Choroid plexus epithelial cell (primary cell): ENCODE measurements at regions not wholly inside any gene's neighbourhood (a gene's known extent, or its start where the extent isn't known, plus 50 kb on each side); places are given as distances from the start of the nearest gene placed in this dataset.

ENCODE experiments used
- DNase-seq: peaks from one replicate; pipeline ENCODE4 v3.0.0-alpha.2; 2010; ENCODE audit warnings: low read depth
- H3K4me3 ChIP-seq: 2 replicates; pipeline ENCODE4 v1.5.1; 2011; ENCODE audit warnings: low read depth, mild to moderate bottlenecking, control low read depth, low read length, moderate library complexity
- TF ChIP-seq, protein P1 (sequence below): conservative IDR thresholded peaks from 2 replicates; pipeline ENCODE4 v1.5.1; 2011; ENCODE audit warnings: low read depth, mild to moderate bottlenecking, control low read depth, inconsistent platforms, low read length, moderate library complexity

DNA sequence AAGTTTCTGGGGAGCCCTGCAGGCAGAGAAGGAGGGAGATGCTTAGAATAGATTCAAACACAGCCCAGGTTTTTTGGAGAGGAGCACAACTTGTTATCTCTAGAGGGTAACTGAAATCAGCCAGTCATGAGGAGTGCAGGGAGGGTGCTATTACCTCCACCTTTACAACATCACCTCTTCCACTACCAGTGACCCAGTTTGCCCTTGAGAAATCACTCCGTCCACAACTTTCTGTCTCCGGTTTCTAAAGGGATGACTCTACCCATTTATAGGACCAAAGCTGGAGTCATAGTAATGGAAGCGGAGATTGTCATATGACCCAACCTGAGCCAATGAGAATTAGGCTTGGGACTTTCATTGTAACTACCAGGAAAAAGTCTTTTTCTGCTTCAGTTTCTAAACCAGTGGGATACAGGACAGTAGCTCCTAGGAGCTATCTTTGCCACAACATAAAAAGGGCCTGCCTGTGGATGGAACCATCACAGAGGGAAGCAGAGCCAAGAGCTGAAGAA is 131.2 kb upstream of the SERPIND1 start:
- TF ChIP-seq, protein P1, sequence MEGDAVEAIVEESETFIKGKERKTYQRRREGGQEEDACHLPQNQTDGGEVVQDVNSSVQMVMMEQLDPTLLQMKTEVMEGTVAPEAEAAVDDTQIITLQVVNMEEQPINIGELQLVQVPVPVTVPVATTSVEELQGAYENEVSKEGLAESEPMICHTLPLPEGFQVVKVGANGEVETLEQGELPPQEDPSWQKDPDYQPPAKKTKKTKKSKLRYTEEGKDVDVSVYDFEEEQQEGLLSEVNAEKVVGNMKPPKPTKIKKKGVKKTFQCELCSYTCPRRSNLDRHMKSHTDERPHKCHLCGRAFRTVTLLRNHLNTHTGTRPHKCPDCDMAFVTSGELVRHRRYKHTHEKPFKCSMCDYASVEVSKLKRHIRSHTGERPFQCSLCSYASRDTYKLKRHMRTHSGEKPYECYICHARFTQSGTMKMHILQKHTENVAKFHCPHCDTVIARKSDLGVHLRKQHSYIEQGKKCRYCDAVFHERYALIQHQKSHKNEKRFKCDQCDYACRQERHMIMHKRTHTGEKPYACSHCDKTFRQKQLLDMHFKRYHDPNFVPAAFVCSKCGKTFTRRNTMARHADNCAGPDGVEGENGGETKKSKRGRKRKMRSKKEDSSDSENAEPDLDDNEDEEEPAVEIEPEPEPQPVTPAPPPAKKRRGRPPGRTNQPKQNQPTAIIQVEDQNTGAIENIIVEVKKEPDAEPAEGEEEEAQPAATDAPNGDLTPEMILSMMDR: no peak
- no peak for DNase-seq

DNA sequence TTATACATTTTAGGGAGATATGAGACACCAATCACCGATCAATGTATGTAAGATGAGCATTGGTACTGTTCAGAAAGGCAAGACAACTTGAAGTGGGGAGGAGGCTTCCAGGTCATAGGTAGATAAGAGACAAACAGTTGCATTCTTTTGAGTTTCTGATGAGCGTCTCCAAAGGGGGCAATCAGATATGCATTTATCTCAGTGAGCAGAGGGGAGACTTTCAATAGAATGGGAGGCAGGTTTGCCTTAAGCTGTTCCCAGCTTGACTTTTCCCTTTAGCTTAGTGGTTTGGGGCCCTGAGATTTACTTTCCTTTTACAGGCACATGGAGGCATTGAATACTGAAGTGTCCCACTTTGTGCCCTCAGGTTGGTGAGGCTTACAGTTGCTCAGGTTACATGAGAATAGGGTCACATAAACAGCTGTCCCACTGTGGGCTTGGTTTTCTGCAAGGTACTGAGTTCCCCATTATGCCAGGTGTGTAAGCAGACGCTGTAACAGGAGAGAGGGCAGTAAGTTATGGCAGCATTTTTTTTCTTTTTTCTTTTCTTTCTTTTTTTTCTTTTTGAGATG is 129.8 kb upstream of the SERPIND1 start:
- DNase-seq: no peak
- no peak overlapping the region for H3K4me3 ChIP-seq
- TF ChIP-seq, protein P1: no peak

More for the DNA sequence above, 131.2 kb upstream of the SERPIND1 start:
- H3K4me3 ChIP-seq: no peak overlapping the region

DNA sequence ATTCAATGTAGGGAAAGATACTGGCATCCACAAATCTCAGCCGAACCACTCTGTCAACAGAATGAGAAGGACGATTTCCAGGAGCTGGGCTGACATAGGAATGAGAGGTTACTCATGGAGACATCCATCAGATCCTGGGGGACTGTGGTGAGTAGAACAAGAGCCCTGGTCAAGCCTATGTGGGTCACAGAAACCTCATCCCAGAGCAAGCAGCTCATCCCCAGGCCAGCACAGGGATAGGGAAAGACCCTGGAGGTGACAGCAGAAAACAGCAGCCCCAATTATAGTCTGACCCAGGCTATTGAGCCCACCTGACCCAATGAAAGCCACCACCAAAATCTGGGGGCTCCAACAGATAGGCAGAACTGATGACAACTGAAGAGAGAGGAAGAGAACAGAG is 128.0 kb upstream of the SERPIND1 start:
- no peak overlapping the region for H3K4me3 ChIP-seq
- DNase-seq: no peak
- TF ChIP-seq, protein P1: no peak

DNA sequence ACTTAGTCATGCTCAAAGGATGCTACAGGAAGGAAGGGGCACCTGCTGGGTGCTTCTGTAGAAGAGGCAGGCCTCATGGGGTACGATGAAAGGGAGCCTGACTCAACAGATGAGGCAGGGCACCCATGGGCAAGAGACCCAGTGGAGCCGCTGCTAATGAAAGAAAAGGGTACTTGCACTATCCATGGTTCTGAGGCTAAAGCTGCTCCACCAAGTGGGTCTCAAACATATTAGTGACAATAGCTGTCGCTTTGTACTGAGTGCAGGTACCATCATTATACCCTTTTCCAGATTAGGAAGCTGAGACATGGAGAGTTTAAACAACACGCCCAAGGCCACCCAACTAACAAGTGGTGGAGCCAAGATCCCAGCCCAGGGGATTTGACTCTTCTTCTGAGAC is 127.5 kb upstream of the SERPIND1 start:
- DNase-seq: no peak
- H3K4me3 ChIP-seq: no peak overlapping the region
- TF ChIP-seq, protein P1: no peak

DNA sequence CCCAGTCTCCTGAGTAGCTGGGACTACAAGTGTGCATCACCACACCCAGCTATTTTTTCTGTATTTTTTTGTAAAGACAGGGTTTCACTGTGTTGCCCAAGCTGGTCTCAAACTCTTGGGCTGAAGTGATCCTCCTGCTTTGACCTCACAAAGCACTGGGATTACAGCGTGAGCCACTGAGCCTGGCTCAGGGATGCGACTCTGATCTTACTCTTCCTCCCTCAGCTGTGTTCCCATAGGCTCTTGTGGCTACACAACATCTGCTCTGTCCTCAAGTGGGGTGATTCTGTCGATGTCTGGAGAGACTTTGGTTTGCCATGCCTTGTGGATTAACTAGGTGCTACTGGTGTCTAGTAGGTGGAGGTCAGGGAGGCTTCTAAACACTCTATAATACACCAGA is 127.0 kb upstream of the SERPIND1 start:
- H3K4me3 ChIP-seq: no peak overlapping the region
- TF ChIP-seq, protein P1: no peak
- DNase-seq: no peak

DNA sequence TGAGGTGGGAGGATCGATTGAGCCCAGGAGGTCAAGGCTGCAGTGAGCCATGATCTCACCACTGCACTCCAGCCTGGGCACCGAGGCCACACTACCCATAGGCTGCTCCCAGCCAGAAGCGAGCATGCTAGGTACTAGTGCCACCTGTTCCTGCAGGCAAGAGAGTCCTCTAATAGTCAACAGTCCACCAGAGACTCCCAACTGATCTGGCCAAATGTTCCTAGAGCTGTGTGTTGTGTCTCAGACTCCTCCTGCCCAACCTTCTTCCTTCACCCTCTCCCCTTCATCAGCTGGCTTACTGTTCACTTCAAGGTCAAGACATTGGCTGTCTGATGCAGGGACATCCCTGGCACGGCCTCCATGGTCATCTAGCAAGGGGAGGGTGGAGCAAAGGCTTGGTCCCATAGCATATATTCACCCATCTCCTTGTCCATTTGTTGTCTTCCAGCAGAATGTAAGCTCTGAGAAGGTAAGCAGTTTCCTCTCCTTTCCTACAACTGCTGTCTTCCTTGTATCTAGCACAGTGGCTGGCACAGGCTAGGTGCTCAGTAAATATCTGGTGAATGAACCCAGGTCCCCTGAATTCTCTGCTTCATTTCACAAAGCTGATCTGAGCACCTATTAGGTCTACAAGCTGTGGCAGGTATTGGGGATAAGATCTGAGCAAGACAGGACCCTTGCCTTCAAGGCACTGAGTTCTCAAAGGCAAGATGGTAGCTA is 126.2 kb upstream of the SERPIND1 start:
- H3K4me3 ChIP-seq: no peak overlapping the region
- TF ChIP-seq, protein P1: no peak
- DNase-seq: no peak
